ENCODE measurements at regions not wholly inside any gene's neighbourhood (a gene's known extent, or its start where the extent isn't known, plus 50 kb on each side); places are given as distances from the start of the nearest gene placed in this dataset.

DNA sequence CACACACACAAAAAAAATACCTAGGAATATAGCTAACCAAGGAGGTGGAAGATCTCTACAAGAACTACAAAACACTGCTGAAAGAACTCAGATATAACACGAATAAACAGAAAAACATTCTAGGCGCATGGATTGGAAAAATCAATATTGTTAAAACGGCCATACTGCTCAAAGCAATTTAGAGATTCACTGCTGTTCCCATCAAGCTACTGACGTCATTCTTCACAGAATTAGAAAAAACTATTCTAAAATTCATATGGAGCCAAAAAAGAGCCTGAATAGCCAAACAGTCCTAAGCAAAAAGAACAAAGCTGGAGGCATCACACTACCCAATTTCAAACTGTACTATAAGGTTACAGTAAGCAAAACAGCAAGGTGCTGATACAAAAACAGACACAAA lies 390.2 kb downstream of the IDS start:
- Histone ChIP-seq H3K79me2 (ENCODE audit: control insufficient read depth, insufficient read depth, low read length, unreplicated experiment) (no peaks in the 10 kb centered on the region), H3K27ac (ENCODE audit: low read depth, low read length) (no peak overlapping the region), H3K36me3 (ENCODE audit: insufficient read depth, low read length) (no peaks in the 10 kb centered on the region), H2AFZ (ENCODE audit: low read length, unreplicated experiment) (no peak overlapping the region), H3K4me3 (ENCODE audit: low read depth, low read length) (no peak overlapping the region), H3K27me3 (ENCODE audit: insufficient read depth, low read length) (no peaks in the 10 kb centered on the region), H3K4me1 (ENCODE audit: control insufficient read depth, insufficient read depth, low read length, unreplicated experiment) (no peaks in the 10 kb centered on the region)

DNA sequence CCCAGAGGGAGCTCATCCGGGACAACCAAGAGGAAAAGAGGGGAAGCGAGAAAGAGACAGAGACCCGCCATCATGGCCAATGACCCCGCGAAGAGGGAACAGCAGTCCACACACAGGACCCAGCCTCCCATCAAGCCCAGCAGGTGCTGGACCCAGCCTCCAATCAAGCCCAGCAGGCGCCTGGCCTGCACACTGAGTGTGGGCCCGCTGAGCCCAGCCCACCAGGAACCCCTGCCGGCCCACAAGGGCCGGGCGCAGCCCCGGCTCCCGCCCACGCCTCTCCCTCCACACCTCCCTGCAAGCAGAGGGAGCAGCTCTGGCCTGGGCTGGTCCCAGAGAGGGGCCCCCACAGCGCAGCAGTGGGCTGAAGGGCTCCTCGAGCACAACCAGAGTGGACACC lies 391.1 kb downstream of the IDS start:
- Histone ChIP-seq H3K79me2 (ENCODE audit: control insufficient read depth, insufficient read depth, low read length, unreplicated experiment) (no peaks in the 10 kb centered on the region), H3K4me1 (ENCODE audit: control insufficient read depth, insufficient read depth, low read length, unreplicated experiment) (no peaks in the 10 kb centered on the region), H3K36me3 (ENCODE audit: insufficient read depth, low read length) (no peaks in the 10 kb centered on the region), H3K27me3 (ENCODE audit: insufficient read depth, low read length) (no peaks in the 10 kb centered on the region), H3K4me3 (ENCODE audit: low read depth, low read length) (no peak overlapping the region), H2AFZ (ENCODE audit: low read length, unreplicated experiment) (no peak overlapping the region), H3K27ac (ENCODE audit: low read depth, low read length) (no peak overlapping the region)

DNA sequence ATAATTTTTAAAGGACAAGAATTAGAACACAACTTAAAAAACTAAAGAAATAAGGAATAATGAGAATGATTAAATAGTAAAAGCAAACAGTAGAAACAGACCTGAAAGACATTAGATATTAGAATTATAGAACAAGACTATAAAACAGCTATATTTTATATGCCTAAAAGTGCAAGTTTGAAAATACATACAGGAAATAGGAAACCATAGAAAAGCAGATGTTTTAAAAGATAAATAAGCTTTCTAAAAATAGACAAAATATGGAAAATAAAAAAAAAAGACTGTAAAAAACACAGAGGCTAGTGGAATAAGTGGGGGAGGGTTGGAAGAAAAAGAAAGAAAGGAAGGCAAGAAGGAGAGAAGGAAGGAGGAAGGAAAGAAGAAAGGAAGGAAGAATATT lies 407.3 kb downstream of the IDS start:
- Histone ChIP-seq H3K79me2 (ENCODE audit: control insufficient read depth, insufficient read depth, low read length, unreplicated experiment) (no peaks in the 10 kb centered on the region), H2AFZ (ENCODE audit: low read length, unreplicated experiment) (no peak overlapping the region), H3K27ac (ENCODE audit: low read depth, low read length) (no peak overlapping the region), H3K36me3 (ENCODE audit: insufficient read depth, low read length) (no peaks in the 10 kb centered on the region), H3K4me1 (ENCODE audit: control insufficient read depth, insufficient read depth, low read length, unreplicated experiment) (no peaks in the 10 kb centered on the region), H3K27me3 (ENCODE audit: insufficient read depth, low read length) (no peaks in the 10 kb centered on the region), H3K4me3 (ENCODE audit: low read depth, low read length) (no peak overlapping the region)

DNA sequence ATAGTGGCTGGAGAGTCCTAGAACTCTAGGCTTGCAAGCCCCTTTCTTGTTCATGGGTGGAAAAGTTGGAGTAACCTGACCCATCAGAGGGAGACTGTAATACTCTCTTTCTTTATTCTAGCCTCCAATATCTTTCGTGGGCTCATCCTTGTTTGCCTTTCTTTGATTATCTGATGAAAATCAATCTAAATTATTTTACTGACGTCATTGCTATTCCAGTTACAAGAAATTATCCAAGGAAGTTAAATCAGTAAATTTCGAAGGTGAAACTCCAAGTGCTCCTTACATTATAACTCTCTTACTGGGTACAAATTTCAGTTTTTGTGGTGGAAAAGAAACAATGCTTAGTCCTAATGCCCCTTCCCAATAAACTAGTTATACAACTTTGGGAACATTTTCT lies 412.9 kb downstream of the IDS start:
- H2AFZ ChIP-seq (ENCODE audit: low read length, unreplicated experiment) = no peak overlapping the region
- H3K27ac ChIP-seq (ENCODE audit: low read depth, low read length) = no peak overlapping the region
- no peak overlapping the region for H3K4me3 ChIP-seq (ENCODE audit: low read depth, low read length)
- H3K79me2 ChIP-seq (ENCODE audit: control insufficient read depth, insufficient read depth, low read length, unreplicated experiment) = no peaks in the 10 kb centered on the region
- H3K4me1 ChIP-seq (ENCODE audit: control insufficient read depth, insufficient read depth, low read length, unreplicated experiment) = no peaks in the 10 kb centered on the region
- no peaks in the 10 kb centered on the region for H3K36me3 ChIP-seq (ENCODE audit: insufficient read depth, low read length)
- H3K27me3 ChIP-seq (ENCODE audit: insufficient read depth, low read length) = no peaks in the 10 kb centered on the region

DNA sequence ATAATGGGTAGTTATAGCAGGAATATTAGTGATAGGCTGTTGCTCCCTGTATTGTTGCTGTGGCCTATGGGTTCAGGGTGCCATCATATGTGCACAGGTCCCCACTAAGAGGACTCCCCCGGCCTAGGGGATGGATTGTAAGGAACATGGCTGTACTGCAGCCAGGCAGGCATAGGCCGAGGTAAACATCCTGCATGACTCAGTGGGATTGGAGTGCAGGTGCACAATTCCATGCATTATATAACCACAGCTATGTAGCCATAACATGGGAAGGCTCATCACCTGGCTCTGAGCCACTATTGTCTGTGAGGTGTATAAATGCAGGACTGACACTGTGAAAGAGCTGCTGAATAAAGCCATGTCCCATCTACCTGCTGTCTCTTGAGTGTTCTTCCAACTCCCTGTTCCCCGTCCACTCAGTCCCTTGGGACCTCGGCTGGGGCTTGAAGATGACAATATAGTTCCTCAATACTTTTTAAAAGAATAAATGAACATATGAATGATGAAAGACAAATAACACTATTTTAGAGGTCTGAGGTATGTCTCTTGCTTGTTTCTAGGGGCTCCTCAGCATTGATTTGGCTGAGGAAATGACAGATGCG lies 425.2 kb downstream of the IDS start:
- no peaks in the 10 kb centered on the region for H3K4me1 ChIP-seq (ENCODE audit: control insufficient read depth, insufficient read depth, low read length, unreplicated experiment)
- H2AFZ ChIP-seq (ENCODE audit: low read length, unreplicated experiment) = no peak overlapping the region
- H3K4me3 ChIP-seq (ENCODE audit: low read depth, low read length) = no peak overlapping the region
- no peaks in the 10 kb centered on the region for H3K27me3 ChIP-seq (ENCODE audit: insufficient read depth, low read length)
- H3K79me2 ChIP-seq (ENCODE audit: control insufficient read depth, insufficient read depth, low read length, unreplicated experiment) = no peaks in the 10 kb centered on the region
- H3K36me3 ChIP-seq (ENCODE audit: insufficient read depth, low read length) = no peaks in the 10 kb centered on the region
- no peak overlapping the region for H3K27ac ChIP-seq (ENCODE audit: low read depth, low read length)

DNA sequence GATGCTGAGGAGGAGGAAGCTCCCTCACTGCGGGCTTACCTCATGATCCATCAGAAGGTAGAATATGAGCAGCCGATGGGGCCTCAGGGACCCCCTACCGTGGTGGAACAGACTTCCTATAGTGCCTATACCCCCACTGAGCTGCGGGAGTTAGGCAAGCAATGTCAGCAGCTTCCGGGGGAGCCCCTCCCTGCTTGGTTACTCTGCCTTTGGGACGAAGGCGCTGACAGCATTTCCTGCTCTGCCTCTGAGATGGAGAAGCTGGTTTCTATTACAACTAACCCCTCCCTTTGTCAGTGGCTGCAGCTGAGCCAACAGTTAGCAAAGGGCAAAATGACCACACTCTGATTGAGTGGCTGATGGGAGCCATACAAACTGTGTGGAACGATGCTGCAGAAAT lies 430.7 kb downstream of the IDS start:
- no peak overlapping the region for H3K4me3 ChIP-seq (ENCODE audit: low read depth, low read length)

DNA sequence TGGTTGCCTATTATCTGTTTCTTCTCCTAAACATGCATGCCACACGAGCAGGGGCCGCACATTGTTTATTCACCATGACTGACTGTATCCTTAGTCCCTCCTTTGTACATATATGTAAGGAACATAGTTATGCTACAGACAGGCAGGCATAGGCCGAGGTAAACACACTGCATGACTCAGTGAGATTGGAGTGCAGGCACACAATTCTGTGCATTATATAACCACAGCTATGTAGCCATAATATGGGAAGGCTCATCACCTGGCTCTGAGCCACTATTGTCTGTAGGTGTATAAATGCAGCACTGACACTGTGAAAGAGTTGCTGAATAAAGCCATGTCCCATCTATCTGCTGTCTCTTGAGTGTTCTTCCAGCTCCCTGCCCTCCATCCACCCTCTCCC lies 431.6 kb downstream of the IDS start:
- Histone ChIP-seq H3K27me3 (ENCODE audit: insufficient read depth, low read length) (no peaks in the 10 kb centered on the region), H3K4me1 (ENCODE audit: control insufficient read depth, insufficient read depth, low read length, unreplicated experiment) (no peaks in the 10 kb centered on the region), H3K36me3 (ENCODE audit: insufficient read depth, low read length) (no peaks in the 10 kb centered on the region), H2AFZ (ENCODE audit: low read length, unreplicated experiment) (no peak overlapping the region), H3K79me2 (ENCODE audit: control insufficient read depth, insufficient read depth, low read length, unreplicated experiment) (no peaks in the 10 kb centered on the region), H3K27ac (ENCODE audit: low read depth, low read length) (no peak overlapping the region), H3K4me3 (ENCODE audit: low read depth, low read length) (no peak overlapping the region)

More for the DNA sequence above, 430.7 kb downstream of the IDS start:
- no peaks in the 10 kb centered on the region for H3K4me1 ChIP-seq (ENCODE audit: control insufficient read depth, insufficient read depth, low read length, unreplicated experiment)
- H3K27me3 ChIP-seq (ENCODE audit: insufficient read depth, low read length) = no peaks in the 10 kb centered on the region
- H3K36me3 ChIP-seq (ENCODE audit: insufficient read depth, low read length) = no peaks in the 10 kb centered on the region
- no peak overlapping the region for H3K27ac ChIP-seq (ENCODE audit: low read depth, low read length)
- no peak overlapping the region for H2AFZ ChIP-seq (ENCODE audit: low read length, unreplicated experiment)
- H3K79me2 ChIP-seq (ENCODE audit: control insufficient read depth, insufficient read depth, low read length, unreplicated experiment) = no peaks in the 10 kb centered on the region

DNA sequence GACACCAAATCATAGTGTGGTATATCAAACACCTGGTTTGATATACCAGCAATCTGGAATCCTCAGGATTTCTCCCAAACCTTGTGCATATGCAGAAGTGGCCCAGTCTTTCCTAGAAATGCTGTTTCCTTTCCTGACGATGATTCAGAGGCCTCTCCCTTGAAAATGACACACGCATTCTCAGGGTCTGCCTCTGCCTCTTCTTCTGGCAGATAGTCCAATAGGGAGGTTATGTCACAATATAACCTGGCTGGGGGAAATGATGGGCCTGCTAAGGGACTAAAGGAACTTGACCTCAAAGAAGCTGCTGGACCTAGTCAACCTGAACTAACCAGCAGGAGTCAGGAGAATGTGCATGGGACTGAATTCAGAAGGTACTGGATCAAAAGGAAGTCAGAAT lies 435.2 kb downstream of the IDS start:
- Histone ChIP-seq H3K4me3 (ENCODE audit: low read depth, low read length) (no peak overlapping the region), H3K79me2 (ENCODE audit: control insufficient read depth, insufficient read depth, low read length, unreplicated experiment) (no peaks in the 10 kb centered on the region), H2AFZ (ENCODE audit: low read length, unreplicated experiment) (no peak overlapping the region), H3K36me3 (ENCODE audit: insufficient read depth, low read length) (no peaks in the 10 kb centered on the region), H3K4me1 (ENCODE audit: control insufficient read depth, insufficient read depth, low read length, unreplicated experiment) (no peaks in the 10 kb centered on the region), H3K27me3 (ENCODE audit: insufficient read depth, low read length) (no peaks in the 10 kb centered on the region), H3K27ac (ENCODE audit: low read depth, low read length) (no peak overlapping the region)

DNA sequence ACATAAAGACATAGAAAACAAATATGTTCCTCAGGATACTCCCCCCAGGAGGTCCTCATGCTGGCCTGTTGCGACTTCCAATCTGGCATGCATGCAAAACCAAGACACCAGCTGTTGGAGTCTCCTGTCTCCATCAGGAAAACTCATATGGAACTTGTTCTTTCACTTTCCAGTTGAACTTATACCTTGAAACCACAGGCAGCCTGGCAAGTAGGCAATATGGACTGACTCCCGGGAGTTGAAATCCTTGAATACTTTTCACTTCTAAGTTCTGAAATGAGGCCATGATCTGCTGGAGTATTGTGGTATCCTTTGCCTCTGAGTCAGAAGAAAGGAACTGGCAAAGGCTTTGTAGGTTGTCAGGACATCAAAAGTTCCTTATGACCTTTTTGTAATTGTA lies 444.2 kb downstream of the IDS start:
- H3K79me2 ChIP-seq (ENCODE audit: control insufficient read depth, insufficient read depth, low read length, unreplicated experiment) = no peaks in the 10 kb centered on the region
- no peak overlapping the region for H3K27ac ChIP-seq (ENCODE audit: low read depth, low read length)

More for the DNA sequence above, 444.2 kb downstream of the IDS start:
- no peaks in the 10 kb centered on the region for H3K4me1 ChIP-seq (ENCODE audit: control insufficient read depth, insufficient read depth, low read length, unreplicated experiment)
- H3K36me3 ChIP-seq (ENCODE audit: insufficient read depth, low read length) = no peaks in the 10 kb centered on the region
- no peaks in the 10 kb centered on the region for H3K27me3 ChIP-seq (ENCODE audit: insufficient read depth, low read length)
- no peak overlapping the region for H3K4me3 ChIP-seq (ENCODE audit: low read depth, low read length)
- H2AFZ ChIP-seq (ENCODE audit: low read length, unreplicated experiment) = no peak overlapping the region
